Activated T-helper 1 cell treated with anti-CD3 and anti-CD28 coated beads, Interleukin-12 subunit alpha, Interleukin-12 subunit beta, Interleukin-2, Interleukin-4 antibody, amounts not matched to agents 30 ng/mL and 10 ng/mL and 1 ng/mL, durations not matched to agents 14 hours and 24 hours and 36 hours (primary cell): ENCODE measurements at regions not wholly inside any gene's neighbourhood (a gene's known extent, or its start where the extent isn't known, plus 50 kb on each side); places are given as distances from the start of the nearest gene placed in this dataset.
"Not testable (repeated sequence)": the region's sequence is repeated elsewhere in the genome, so short reads cannot be mapped to it uniquely, and the experiment has no call there.

Experiments
- DNase-seq: peaks from one replicate; pipeline ENCODE4 v3.0.0; 2021; ENCODE audit warnings: low spot score
- H3K27ac Mint-ChIP-seq: one replicate; pipeline ENCODE4 v1.8.0; 2021; ENCODE audit warnings: mild to moderate bottlenecking, mixed read lengths
- H3K27me3 Mint-ChIP-seq: one replicate; pipeline ENCODE4 v1.8.0; 2022; ENCODE audit warnings: mild to moderate bottlenecking, moderate library complexity, mixed read lengths; ENCODE audit not compliant: insufficient read depth
- H3K36me3 Mint-ChIP-seq: one replicate; pipeline ENCODE4 v1.8.0; 2021; ENCODE audit warnings: low read depth, mixed read lengths
- H3K4me1 Mint-ChIP-seq: one replicate; pipeline ENCODE4 v1.8.0; 2021; ENCODE audit warnings: low read depth, mixed read lengths
- H3K4me3 Mint-ChIP-seq: one replicate; pipeline ENCODE4 v1.8.0; 2021; ENCODE audit warnings: mild to moderate bottlenecking, moderate library complexity, mixed read lengths
- H3K9me3 Mint-ChIP-seq: one replicate; pipeline ENCODE4 v1.8.0; 2021; ENCODE audit warnings: mixed read lengths
- intact Hi-C: fragments of 100-400 bp; cut with micrococcal nuclease; formaldehyde crosslinking; loops from one replicate; pipeline ENCODE4 v1.15.1; 2024

DNA sequence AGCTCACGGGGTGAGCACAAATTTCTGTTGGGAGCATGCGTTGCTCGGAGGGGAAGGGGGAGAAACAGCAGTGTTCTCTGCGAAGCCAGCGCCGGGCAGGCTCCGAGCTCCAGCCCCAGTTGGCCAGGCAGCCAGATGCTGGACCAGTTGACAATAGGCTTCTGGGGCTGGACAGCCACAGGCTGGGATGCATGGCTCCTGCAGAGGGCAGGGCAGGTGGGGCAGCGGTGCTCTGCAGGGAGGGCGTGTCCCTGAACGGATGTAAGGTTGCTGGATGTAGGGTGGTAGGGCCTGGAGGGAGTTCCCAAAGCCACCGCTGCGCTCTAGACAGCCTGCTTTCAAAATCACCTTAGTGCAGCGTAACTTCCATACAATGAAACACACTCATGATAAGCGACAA lies 574.9 kb downstream of the GLRX3 start:
- H3K27ac Mint-ChIP-seq = no peak overlapping the region
- no peak for DNase-seq
- intact Hi-C loops = no loop called here

DNA sequence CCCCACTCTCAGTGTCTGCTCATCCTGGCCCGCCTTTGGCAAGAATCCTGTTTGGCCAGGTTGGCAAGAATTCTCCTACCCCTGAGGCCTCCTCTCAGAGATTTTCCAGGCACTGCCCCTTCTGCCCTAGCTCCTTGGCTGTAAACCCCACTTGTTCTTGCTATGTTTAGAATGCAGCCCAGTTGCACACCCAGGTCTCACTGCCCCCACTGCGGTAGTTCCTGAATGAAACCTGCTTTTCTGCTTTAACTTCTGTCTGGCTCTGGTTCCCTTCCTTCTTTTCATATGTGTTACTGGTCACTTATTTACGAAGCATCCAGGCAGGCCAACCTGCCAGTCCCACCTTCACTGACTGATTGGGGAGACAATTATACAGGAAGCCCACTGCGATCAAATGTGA lies 576.9 kb downstream of the GLRX3 start:
- no peaks in the 10 kb centered on the region for H3K4me1 Mint-ChIP-seq
- DNase-seq = no peak
- H3K4me3 Mint-ChIP-seq = no peak overlapping the region
- intact Hi-C loops = no loop called here
- no peaks in the 10 kb centered on the region for H3K36me3 Mint-ChIP-seq
- H3K27me3 Mint-ChIP-seq = peaks cover 2% of the 10 kb centered on the region
- H3K9me3 Mint-ChIP-seq = no peaks in the 10 kb centered on the region
- H3K27ac Mint-ChIP-seq = no peak overlapping the region

More for the DNA sequence above, 574.9 kb downstream of the GLRX3 start:
- no peak overlapping the region for H3K4me3 Mint-ChIP-seq
- H3K36me3 Mint-ChIP-seq = no peaks in the 10 kb centered on the region
- H3K27me3 Mint-ChIP-seq = peaks cover 2% of the 10 kb centered on the region
- H3K9me3 Mint-ChIP-seq = no peaks in the 10 kb centered on the region
- H3K4me1 Mint-ChIP-seq = no peaks in the 10 kb centered on the region

DNA sequence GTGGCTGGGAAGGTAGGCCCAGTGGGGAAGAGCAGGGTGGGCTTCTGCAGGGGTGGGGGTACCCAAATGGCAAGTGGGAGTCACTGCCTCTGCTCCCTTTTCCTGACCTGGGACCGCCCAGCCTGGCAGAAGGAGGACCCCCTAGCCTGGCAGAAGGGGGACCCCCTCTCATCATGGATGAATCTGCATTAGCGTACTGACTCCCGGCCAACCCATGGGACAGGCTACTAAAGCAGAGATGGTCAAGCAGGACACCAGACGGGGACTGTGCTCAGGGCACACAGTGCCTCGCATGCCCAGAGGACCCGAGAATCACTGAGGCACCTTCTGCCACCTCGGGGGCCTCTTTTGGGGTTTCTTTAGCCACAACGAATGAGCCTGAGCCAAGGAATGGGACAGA lies 577.5 kb downstream of the GLRX3 start:
- no peaks in the 10 kb centered on the region for H3K4me1 Mint-ChIP-seq
- no peak for DNase-seq
- no peak overlapping the region for H3K27ac Mint-ChIP-seq
- intact Hi-C loops = no loop called here
- H3K4me3 Mint-ChIP-seq = no peak overlapping the region
- no peaks in the 10 kb centered on the region for H3K36me3 Mint-ChIP-seq
- H3K27me3 Mint-ChIP-seq = no peaks in the 10 kb centered on the region
- no peaks in the 10 kb centered on the region for H3K9me3 Mint-ChIP-seq

DNA sequence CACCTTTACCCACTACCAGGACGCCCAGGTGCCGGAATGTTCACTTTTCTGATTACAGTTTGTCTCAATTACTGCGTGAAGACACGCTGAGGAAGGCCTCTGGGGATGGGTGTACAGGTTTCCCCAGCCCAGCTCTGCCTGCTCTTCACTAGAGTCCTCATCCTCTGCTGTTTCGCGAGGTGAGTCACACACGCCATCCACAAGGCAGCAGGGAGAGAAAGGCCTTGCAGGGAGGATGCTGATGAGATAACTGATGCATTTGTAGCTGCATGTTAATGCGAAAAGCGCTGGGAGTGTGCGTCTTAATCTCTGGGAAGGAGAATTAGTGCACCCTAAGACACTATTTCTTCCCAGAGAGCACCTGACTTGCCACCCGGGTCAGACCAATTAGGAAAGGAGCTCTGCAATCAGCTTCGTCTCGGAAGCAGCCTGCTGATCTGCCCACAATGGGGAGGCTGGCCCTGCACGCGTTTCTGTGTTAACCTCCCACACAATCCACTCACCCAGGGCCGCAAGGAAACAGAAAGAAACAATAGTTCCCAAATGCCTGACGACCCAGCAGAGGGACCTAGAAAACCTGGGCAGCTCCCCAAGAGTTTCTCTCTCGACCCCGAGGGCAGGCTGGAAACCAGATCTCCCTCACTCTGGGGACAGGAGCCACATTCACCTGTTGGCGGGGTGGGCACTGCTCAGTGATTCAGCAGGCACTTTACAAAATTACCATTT lies 578.7 kb downstream of the GLRX3 start:
- Mint-ChIP-seq H3K4me3 (no peak overlapping the region), H3K36me3 (no peaks in the 10 kb centered on the region), H3K27ac (no peak overlapping the region), H3K4me1 (no peaks in the 10 kb centered on the region), H3K9me3 (no peaks in the 10 kb centered on the region), H3K27me3 (no peaks in the 10 kb centered on the region)
- no peak for DNase-seq
- intact Hi-C loops = no loop called here

DNA sequence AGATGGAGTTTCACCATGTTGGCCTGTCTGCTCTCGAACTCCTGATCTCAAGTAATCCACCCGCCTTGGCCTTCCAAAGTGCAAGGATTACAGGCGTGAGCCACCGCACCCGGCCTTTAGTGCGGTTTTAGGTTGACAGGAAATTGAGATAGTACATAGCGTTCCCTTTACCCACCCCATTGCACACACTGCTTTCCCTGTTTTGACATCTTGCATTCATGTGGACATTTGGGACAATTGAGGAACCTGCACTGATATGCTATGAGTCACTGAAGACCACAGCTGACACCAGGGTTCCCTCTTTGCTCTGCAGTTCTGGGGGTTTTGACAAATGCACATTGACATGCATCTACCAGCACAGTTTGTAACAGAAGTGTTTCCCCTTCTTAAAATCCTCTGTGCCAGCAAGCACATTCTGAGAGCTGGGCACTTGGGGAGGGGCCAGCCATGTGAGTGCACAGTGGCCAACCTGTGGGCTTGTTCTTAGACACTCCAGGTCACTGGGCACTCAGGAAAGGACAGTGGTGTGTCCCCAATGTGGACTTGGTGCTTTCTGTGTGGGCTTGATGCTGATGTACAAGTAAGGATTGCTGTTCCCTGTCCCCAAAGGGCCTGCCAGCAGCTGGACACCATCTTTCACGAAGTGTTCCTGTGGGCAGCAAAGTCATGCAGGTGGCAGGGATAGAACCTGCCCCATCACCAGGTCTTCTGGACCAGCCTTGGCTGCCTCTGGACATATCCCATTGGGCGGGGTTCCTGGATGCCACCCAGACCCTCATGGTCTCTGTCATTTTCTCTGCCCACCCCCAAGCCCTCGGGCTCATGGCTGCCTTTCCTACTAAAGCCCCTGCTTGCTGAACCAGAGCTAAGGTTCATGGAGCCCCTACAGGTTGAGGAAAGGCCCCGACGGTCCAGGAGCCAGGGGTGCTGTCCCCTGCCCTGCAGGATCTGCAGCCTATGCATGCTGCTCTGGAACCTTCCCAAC lies 579.8 kb downstream of the GLRX3 start:
- H3K9me3 Mint-ChIP-seq = no peaks in the 10 kb centered on the region
- intact Hi-C loops = no loop called here

DNA sequence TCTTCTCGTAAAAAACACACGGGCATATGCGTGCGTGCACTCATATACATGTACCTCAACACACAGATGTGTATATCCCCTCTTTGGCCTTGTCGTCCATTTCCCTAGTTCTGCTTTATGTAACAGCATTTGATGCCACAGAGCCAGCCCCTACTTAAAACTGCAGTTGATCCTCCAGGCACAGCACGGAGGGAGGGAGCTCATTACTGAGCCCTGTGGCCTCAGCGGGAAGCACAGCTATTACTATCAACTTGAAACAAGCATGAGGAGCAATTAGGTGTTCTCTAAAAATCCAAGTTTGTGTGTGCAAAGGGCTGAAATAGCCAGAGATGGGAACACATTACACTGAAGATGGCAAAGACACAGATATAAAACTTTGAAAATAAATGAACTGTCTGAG lies 580.9 kb downstream of the GLRX3 start:
- Mint-ChIP-seq H3K36me3 (no peaks in the 10 kb centered on the region), H3K4me3 (no peak overlapping the region), H3K9me3 (no peaks in the 10 kb centered on the region), H3K27ac (no peak overlapping the region), H3K27me3 (no peaks in the 10 kb centered on the region), H3K4me1 (no peaks in the 10 kb centered on the region)
- intact Hi-C loops = no loop called here
- DNase-seq = no peak

More for the DNA sequence above, 579.8 kb downstream of the GLRX3 start:
- H3K4me1 Mint-ChIP-seq = no peaks in the 10 kb centered on the region
- H3K27me3 Mint-ChIP-seq = no peaks in the 10 kb centered on the region
- DNase-seq = no peak
- no peak overlapping the region for H3K27ac Mint-ChIP-seq
- no peaks in the 10 kb centered on the region for H3K36me3 Mint-ChIP-seq
- H3K4me3 Mint-ChIP-seq = no peak overlapping the region

DNA sequence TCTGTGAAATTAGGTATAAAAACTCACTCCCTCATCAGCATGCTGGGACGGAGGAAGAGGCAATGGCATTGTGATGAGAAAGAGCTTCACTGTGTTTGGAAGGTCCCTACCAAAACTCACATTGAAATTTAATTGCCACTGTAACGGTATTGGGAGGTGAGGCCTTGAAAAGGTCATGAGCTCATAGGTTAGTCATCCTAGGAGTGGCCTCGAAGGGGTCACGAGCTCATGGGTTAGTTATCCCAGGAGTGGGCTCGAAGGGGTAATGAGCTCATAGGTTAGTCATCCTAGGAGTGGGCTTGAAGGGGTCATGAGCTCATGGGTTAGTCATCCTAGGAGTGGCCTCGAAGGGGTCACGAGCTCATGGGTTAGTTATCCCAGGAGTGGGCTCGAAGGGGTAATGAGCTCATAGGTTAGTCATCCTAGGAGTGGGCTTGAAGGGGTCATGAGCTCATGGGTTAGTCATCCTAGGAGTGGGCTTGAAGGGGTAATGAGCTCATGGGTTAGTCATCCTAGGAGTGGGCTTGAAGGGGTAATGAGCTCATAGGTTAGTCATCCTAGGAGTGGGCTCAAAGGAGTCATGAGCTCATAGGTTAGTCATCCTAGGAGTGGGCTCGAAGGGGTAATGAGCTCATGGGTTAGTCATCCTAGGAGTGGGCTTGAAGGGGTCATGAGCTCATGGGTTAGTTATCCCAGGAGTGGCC lies 582.7 kb downstream of the GLRX3 start:
- H3K27me3 Mint-ChIP-seq, DNase-seq, H3K4me1 Mint-ChIP-seq, H3K36me3 Mint-ChIP-seq, H3K27ac Mint-ChIP-seq, H3K9me3 Mint-ChIP-seq, intact Hi-C loops, H3K4me3 Mint-ChIP-seq: not testable (repeated sequence)

DNA sequence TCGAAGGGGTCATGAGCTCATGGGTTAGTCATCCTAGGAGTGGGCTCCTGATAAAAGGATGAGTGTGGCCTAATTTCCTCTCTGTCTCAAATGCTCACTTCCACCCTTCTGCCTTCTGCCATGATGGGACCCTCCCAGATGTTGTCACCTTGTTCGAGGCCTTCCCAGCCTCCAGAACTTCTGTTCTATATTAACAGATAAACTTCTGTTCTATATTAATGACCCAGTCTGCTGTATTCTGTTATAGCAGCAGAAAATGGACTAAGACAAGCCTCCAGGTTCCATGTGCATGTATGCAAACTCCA lies 583.2 kb downstream of the GLRX3 start:
- no peaks in the 10 kb centered on the region for H3K4me1 Mint-ChIP-seq
- intact Hi-C loops = no loop called here
- no peaks in the 10 kb centered on the region for H3K9me3 Mint-ChIP-seq
- no peak overlapping the region for H3K4me3 Mint-ChIP-seq
- H3K36me3 Mint-ChIP-seq = no peaks in the 10 kb centered on the region
- no peaks in the 10 kb centered on the region for H3K27me3 Mint-ChIP-seq
- no peak overlapping the region for H3K27ac Mint-ChIP-seq
- no peak for DNase-seq

DNA sequence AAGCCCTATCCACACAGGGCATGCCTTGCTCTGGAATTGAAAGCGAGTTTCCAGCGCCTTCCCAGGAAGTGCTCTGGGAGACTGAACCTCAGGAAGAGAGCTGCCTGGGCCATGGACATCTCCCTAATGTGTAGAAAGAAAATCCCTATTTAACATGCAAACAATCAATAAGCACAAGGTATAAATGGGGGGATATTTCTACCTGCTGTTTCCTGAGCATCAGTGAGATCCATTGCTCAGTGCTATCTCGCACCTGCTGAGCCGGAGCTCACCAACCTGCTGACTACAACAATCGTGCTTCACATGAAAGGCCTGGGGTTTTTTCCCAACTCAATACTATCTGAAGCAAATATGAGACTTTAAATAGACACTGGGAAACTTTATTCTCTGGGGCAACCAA lies 584.0 kb downstream of the GLRX3 start:
- Mint-ChIP-seq H3K36me3 (no peaks in the 10 kb centered on the region), H3K4me1 (no peaks in the 10 kb centered on the region), H3K9me3 (no peaks in the 10 kb centered on the region), H3K4me3 (no peak overlapping the region), H3K27me3 (no peaks in the 10 kb centered on the region), H3K27ac (no peak overlapping the region)
- intact Hi-C loops = no loop called here
- no peak for DNase-seq

DNA sequence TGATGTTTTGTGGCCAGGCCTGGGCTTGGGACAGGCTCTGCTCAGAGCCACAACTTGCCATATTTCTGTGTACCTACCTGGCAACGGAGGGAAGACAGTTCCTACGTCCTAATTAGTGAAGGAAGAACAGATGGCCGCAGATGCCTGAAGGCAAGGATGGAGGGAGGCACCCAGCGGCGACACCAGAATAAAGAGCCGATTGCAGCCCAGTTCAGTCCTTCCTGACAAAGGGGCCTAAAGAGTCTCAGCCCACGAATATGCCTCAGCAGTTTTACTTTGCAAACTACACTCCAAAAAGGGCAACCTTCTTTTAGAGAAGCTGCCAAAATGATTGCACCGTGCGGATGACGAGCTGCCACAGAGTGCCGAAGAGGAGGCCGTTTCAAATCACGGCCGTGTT lies 585.8 kb downstream of the GLRX3 start:
- no peak for DNase-seq
- H3K36me3 Mint-ChIP-seq = no peaks in the 10 kb centered on the region
- intact Hi-C loops = no loop called here
- no peaks in the 10 kb centered on the region for H3K27me3 Mint-ChIP-seq
- H3K4me1 Mint-ChIP-seq = no peaks in the 10 kb centered on the region
- no peak overlapping the region for H3K27ac Mint-ChIP-seq
- no peak overlapping the region for H3K4me3 Mint-ChIP-seq
- H3K9me3 Mint-ChIP-seq = no peaks in the 10 kb centered on the region

DNA sequence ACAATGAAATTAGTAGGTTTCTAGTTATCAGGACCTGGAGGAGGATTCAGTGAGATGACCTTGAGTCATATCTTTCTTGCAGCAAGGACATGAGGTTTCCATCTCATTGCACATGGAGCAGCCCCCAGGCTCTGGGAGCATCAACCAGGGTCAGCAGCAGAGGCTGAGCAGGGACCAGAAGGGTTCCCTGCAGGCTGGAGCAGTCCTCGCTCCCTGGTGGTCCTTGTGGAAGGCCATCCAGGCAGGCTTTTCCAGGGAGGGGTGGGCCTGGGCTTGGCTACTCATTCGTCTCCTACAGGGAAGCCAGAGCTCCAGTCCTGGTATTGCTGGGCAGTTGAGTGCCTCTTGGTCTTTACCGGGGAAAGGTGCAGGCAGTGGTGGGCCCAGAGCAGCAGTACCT lies 587.5 kb downstream of the GLRX3 start:
- no peak overlapping the region for H3K4me3 Mint-ChIP-seq
- peaks cover 2% of the 10 kb centered on the region for H3K27me3 Mint-ChIP-seq
- no peak overlapping the region for H3K27ac Mint-ChIP-seq

DNA sequence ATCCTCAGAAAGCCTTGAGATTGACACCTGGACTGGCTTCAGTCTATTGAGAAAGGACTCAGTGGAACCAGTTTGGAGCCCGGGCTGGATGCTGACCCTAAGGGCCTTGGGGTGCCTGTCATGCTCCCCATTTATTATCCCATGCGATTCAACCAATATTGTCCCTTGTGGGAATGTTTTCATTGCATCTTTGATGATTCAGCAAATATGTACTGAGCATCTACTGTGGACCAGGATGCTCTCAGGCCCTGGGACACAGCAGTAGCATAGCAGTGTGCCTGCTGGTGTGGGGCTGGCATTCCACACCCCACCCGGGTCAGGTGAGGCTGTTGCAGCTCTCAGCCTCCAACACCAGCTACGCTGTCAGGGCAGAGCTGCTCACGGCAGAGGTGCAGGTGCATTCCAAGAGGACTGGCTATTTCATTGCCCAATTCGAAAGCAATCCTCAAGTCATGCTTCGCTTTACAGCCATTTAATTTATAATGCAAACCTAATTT lies 586.0 kb downstream of the TCERG1L start:
- Mint-ChIP-seq H3K4me3 (no peak overlapping the region), H3K27me3 (peaks cover 2% of the 10 kb centered on the region), H3K27ac (no peak overlapping the region), H3K4me1 (no peaks in the 10 kb centered on the region), H3K9me3 (no peaks in the 10 kb centered on the region), H3K36me3 (no peaks in the 10 kb centered on the region)
- DNase-seq = no peak
- intact Hi-C loops = no loop called here

More for the DNA sequence above, 587.5 kb downstream of the GLRX3 start:
- no peak for DNase-seq
- intact Hi-C loops = no loop called here
- Mint-ChIP-seq H3K9me3 (no peaks in the 10 kb centered on the region), H3K4me1 (no peaks in the 10 kb centered on the region), H3K36me3 (no peaks in the 10 kb centered on the region)
